ENCODE measurements at regions not wholly inside any gene's neighbourhood (a gene's known extent, or its start where the extent isn't known, plus 50 kb on each side); places are given as distances from the start of the nearest gene placed in this dataset.

GRCh38 chr5:43802119-43802518 is 199.1 kb downstream of the NNT start:
- TF ChIP-seq, protein P1, sequence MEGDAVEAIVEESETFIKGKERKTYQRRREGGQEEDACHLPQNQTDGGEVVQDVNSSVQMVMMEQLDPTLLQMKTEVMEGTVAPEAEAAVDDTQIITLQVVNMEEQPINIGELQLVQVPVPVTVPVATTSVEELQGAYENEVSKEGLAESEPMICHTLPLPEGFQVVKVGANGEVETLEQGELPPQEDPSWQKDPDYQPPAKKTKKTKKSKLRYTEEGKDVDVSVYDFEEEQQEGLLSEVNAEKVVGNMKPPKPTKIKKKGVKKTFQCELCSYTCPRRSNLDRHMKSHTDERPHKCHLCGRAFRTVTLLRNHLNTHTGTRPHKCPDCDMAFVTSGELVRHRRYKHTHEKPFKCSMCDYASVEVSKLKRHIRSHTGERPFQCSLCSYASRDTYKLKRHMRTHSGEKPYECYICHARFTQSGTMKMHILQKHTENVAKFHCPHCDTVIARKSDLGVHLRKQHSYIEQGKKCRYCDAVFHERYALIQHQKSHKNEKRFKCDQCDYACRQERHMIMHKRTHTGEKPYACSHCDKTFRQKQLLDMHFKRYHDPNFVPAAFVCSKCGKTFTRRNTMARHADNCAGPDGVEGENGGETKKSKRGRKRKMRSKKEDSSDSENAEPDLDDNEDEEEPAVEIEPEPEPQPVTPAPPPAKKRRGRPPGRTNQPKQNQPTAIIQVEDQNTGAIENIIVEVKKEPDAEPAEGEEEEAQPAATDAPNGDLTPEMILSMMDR (IDR thresholded peaks at IDR 0.05), result no peak
- no peak for TF ChIP-seq EZH2 (IDR thresholded peaks at IDR 0.05)
- TF ChIP-seq EZH2phosphoT487 (IDR thresholded peaks at IDR 0.05), result no peak

All from neural progenitor cell (in vitro differentiated cells).